ENCODE measurements at regions not wholly inside any gene's neighbourhood (a gene's known extent, or its start where the extent isn't known, plus 50 kb on each side); places are given as distances from the start of the nearest gene placed in this dataset.

DNA sequence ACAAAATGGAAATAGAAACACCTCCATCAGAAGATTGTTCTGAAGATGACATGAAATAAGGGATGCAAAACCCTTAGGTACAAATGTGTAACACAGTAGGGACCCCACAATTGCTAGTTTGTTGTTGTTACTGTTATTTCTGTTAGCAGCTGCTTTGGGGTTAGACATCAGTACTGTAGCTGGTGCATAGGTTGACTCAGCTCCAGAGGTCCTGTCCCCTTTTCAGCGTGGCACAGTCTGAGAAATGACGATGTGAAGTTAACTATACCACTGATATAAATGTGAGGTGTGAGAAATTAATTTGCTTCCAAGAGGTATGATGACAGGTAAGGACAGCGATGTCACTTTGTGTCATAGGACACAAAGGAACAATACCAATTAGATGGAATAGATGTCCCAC is 384.6 kb upstream of the KLF4 start:
- TF ChIP-seq, protein P1, sequence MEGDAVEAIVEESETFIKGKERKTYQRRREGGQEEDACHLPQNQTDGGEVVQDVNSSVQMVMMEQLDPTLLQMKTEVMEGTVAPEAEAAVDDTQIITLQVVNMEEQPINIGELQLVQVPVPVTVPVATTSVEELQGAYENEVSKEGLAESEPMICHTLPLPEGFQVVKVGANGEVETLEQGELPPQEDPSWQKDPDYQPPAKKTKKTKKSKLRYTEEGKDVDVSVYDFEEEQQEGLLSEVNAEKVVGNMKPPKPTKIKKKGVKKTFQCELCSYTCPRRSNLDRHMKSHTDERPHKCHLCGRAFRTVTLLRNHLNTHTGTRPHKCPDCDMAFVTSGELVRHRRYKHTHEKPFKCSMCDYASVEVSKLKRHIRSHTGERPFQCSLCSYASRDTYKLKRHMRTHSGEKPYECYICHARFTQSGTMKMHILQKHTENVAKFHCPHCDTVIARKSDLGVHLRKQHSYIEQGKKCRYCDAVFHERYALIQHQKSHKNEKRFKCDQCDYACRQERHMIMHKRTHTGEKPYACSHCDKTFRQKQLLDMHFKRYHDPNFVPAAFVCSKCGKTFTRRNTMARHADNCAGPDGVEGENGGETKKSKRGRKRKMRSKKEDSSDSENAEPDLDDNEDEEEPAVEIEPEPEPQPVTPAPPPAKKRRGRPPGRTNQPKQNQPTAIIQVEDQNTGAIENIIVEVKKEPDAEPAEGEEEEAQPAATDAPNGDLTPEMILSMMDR (IDR thresholded peaks at IDR 0.05), result no peak
- no peak for TF ChIP-seq POLR2A (IDR thresholded peaks at IDR 0.05)
